ENCODE measurements at regions not wholly inside any gene's neighbourhood (a gene's known extent, or its start where the extent isn't known, plus 50 kb on each side); places are given as distances from the start of the nearest gene placed in this dataset.

GRCh38 chr9:100670719-100671118, 92.8 kb downstream of the CAVIN4 start:
- Histone ChIP-seq H3K9me3 (ENCODE audit: control insufficient read depth, insufficient read depth, low read length) (no peaks in the 10 kb centered on the region), H3K36me3 (ENCODE audit: control insufficient read depth, insufficient read depth, low read length) (no peaks in the 10 kb centered on the region), H3K27ac (ENCODE audit: low read depth, low read length) (peak overlapping the region; percentile 36), H3K4me3 (ENCODE audit: low read depth, low read length) (no peak overlapping the region), H3K9ac (ENCODE audit: low read depth, low read length) (no peak overlapping the region), H3K4me1 (ENCODE audit: control insufficient read depth, insufficient read depth, low read length) (peaks cover 31% of the 10 kb centered on the region), H3K27me3 (ENCODE audit: control insufficient read depth, insufficient read depth, low read length) (no peaks in the 10 kb centered on the region)

- no peak overlapping the region for H3K9ac ChIP-seq (ENCODE audit: low read depth, low read length)
- H3K27ac ChIP-seq (ENCODE audit: low read depth, low read length), result peak overlapping the region; percentile 31
- H3K36me3 ChIP-seq (ENCODE audit: control insufficient read depth, insufficient read depth, low read length), result no peaks in the 10 kb centered on the region
- H3K4me1 ChIP-seq (ENCODE audit: control insufficient read depth, insufficient read depth, low read length), result peaks cover 33% of the 10 kb centered on the region
- no peak overlapping the region for H3K4me3 ChIP-seq (ENCODE audit: low read depth, low read length)
- no peaks in the 10 kb centered on the region for H3K9me3 ChIP-seq (ENCODE audit: control insufficient read depth, insufficient read depth, low read length)
- no peaks in the 10 kb centered on the region for H3K27me3 ChIP-seq (ENCODE audit: control insufficient read depth, insufficient read depth, low read length)
Observed at GRCh38 chr9:100671898-100672297, 94.0 kb downstream of the CAVIN4 start.

- Histone ChIP-seq H3K27ac (ENCODE audit: low read depth, low read length) (no peak overlapping the region), H3K9ac (ENCODE audit: low read depth, low read length) (no peak overlapping the region), H3K9me3 (ENCODE audit: control insufficient read depth, insufficient read depth, low read length) (no peaks in the 10 kb centered on the region), H3K27me3 (ENCODE audit: control insufficient read depth, insufficient read depth, low read length) (no peaks in the 10 kb centered on the region), H3K4me3 (ENCODE audit: low read depth, low read length) (no peak overlapping the region), H3K4me1 (ENCODE audit: control insufficient read depth, insufficient read depth, low read length) (peaks cover 33% of the 10 kb centered on the region), H3K36me3 (ENCODE audit: control insufficient read depth, insufficient read depth, low read length) (no peaks in the 10 kb centered on the region)
Observed at GRCh38 chr9:100673249-100673648, 95.4 kb downstream of the CAVIN4 start.

GRCh38 chr9:100674419-100675122, 96.7 kb downstream of the CAVIN4 start:
- no peak overlapping the region for H3K9ac ChIP-seq (ENCODE audit: low read depth, low read length)
- no peak overlapping the region for H3K27ac ChIP-seq (ENCODE audit: low read depth, low read length)
- H3K9me3 ChIP-seq (ENCODE audit: control insufficient read depth, insufficient read depth, low read length), result no peaks in the 10 kb centered on the region
- H3K4me1 ChIP-seq (ENCODE audit: control insufficient read depth, insufficient read depth, low read length), result peaks cover 33% of the 10 kb centered on the region
- H3K4me3 ChIP-seq (ENCODE audit: low read depth, low read length), result no peak overlapping the region
- H3K27me3 ChIP-seq (ENCODE audit: control insufficient read depth, insufficient read depth, low read length), result no peaks in the 10 kb centered on the region
- no peaks in the 10 kb centered on the region for H3K36me3 ChIP-seq (ENCODE audit: control insufficient read depth, insufficient read depth, low read length)

GRCh38 chr9:100679834-100680233, 102.0 kb downstream of the CAVIN4 start:
- Histone ChIP-seq H3K4me1 (ENCODE audit: control insufficient read depth, insufficient read depth, low read length) (peaks cover 5% of the 10 kb centered on the region; the same call in 1 of the 2 replicates), H3K27ac (ENCODE audit: low read depth, low read length) (no peak overlapping the region), H3K9ac (ENCODE audit: low read depth, low read length) (no peak overlapping the region), H3K9me3 (ENCODE audit: control insufficient read depth, insufficient read depth, low read length) (no peaks in the 10 kb centered on the region), H3K4me3 (ENCODE audit: low read depth, low read length) (no peak overlapping the region), H3K36me3 (ENCODE audit: control insufficient read depth, insufficient read depth, low read length) (no peaks in the 10 kb centered on the region), H3K27me3 (ENCODE audit: control insufficient read depth, insufficient read depth, low read length) (no peaks in the 10 kb centered on the region)

GRCh38 chr9:100686420-100686819, 108.5 kb downstream of the CAVIN4 start:
- Histone ChIP-seq H3K27ac (ENCODE audit: low read depth, low read length) (no peak overlapping the region), H3K9ac (ENCODE audit: low read depth, low read length) (no peak overlapping the region), H3K4me3 (ENCODE audit: low read depth, low read length) (no peak overlapping the region), H3K36me3 (ENCODE audit: control insufficient read depth, insufficient read depth, low read length) (no peaks in the 10 kb centered on the region), H3K4me1 (ENCODE audit: control insufficient read depth, insufficient read depth, low read length) (no peaks in the 10 kb centered on the region), H3K27me3 (ENCODE audit: control insufficient read depth, insufficient read depth, low read length) (no peaks in the 10 kb centered on the region), H3K9me3 (ENCODE audit: control insufficient read depth, insufficient read depth, low read length) (no peaks in the 10 kb centered on the region)

- Histone ChIP-seq H3K9me3 (ENCODE audit: control insufficient read depth, insufficient read depth, low read length) (no peaks in the 10 kb centered on the region), H3K27me3 (ENCODE audit: control insufficient read depth, insufficient read depth, low read length) (no peaks in the 10 kb centered on the region), H3K27ac (ENCODE audit: low read depth, low read length) (no peak overlapping the region), H3K4me1 (ENCODE audit: control insufficient read depth, insufficient read depth, low read length) (no peaks in the 10 kb centered on the region), H3K4me3 (ENCODE audit: low read depth, low read length) (no peak overlapping the region), H3K36me3 (ENCODE audit: control insufficient read depth, insufficient read depth, low read length) (no peaks in the 10 kb centered on the region), H3K9ac (ENCODE audit: low read depth, low read length) (no peak overlapping the region)
Observed at GRCh38 chr9:100689635-100690034, 111.8 kb downstream of the CAVIN4 start.

GRCh38 chr9:100690438-100690837, 112.6 kb downstream of the CAVIN4 start:
- Histone ChIP-seq H3K9me3 (ENCODE audit: control insufficient read depth, insufficient read depth, low read length) (no peaks in the 10 kb centered on the region), H3K27me3 (ENCODE audit: control insufficient read depth, insufficient read depth, low read length) (no peaks in the 10 kb centered on the region), H3K4me1 (ENCODE audit: control insufficient read depth, insufficient read depth, low read length) (no peaks in the 10 kb centered on the region), H3K27ac (ENCODE audit: low read depth, low read length) (no peak overlapping the region), H3K9ac (ENCODE audit: low read depth, low read length) (no peak overlapping the region), H3K36me3 (ENCODE audit: control insufficient read depth, insufficient read depth, low read length) (no peaks in the 10 kb centered on the region), H3K4me3 (ENCODE audit: low read depth, low read length) (no peak overlapping the region)

- Histone ChIP-seq H3K4me1 (ENCODE audit: control insufficient read depth, insufficient read depth, low read length) (peaks cover 5% of the 10 kb centered on the region), H3K4me3 (ENCODE audit: low read depth, low read length) (no peak overlapping the region), H3K9ac (ENCODE audit: low read depth, low read length) (no peak overlapping the region), H3K27me3 (ENCODE audit: control insufficient read depth, insufficient read depth, low read length) (no peaks in the 10 kb centered on the region), H3K27ac (ENCODE audit: low read depth, low read length) (no peak overlapping the region), H3K9me3 (ENCODE audit: control insufficient read depth, insufficient read depth, low read length) (no peaks in the 10 kb centered on the region), H3K36me3 (ENCODE audit: control insufficient read depth, insufficient read depth, low read length) (no peaks in the 10 kb centered on the region)
Observed at GRCh38 chr9:100697339-100697738, 119.5 kb downstream of the CAVIN4 start.

GRCh38 chr9:100698945-100699344, 121.1 kb downstream of the CAVIN4 start:
- Histone ChIP-seq H3K9ac (ENCODE audit: low read depth, low read length) (no peak overlapping the region), H3K27ac (ENCODE audit: low read depth, low read length) (no peak overlapping the region), H3K27me3 (ENCODE audit: control insufficient read depth, insufficient read depth, low read length) (no peaks in the 10 kb centered on the region), H3K9me3 (ENCODE audit: control insufficient read depth, insufficient read depth, low read length) (no peaks in the 10 kb centered on the region), H3K36me3 (ENCODE audit: control insufficient read depth, insufficient read depth, low read length) (no peaks in the 10 kb centered on the region), H3K4me1 (ENCODE audit: control insufficient read depth, insufficient read depth, low read length) (peaks cover 5% of the 10 kb centered on the region), H3K4me3 (ENCODE audit: low read depth, low read length) (no peak overlapping the region)

- Histone ChIP-seq H3K9ac (ENCODE audit: low read depth, low read length) (no peak overlapping the region), H3K4me1 (ENCODE audit: control insufficient read depth, insufficient read depth, low read length) (peaks cover 5% of the 10 kb centered on the region)
Observed at GRCh38 chr9:100699668-100700067, 121.8 kb downstream of the CAVIN4 start.

More at GRCh38 chr9:100699668-100700067, 121.8 kb downstream of the CAVIN4 start:
- no peak overlapping the region for H3K4me3 ChIP-seq (ENCODE audit: low read depth, low read length)
- no peaks in the 10 kb centered on the region for H3K36me3 ChIP-seq (ENCODE audit: control insufficient read depth, insufficient read depth, low read length)
- no peaks in the 10 kb centered on the region for H3K9me3 ChIP-seq (ENCODE audit: control insufficient read depth, insufficient read depth, low read length)
- no peaks in the 10 kb centered on the region for H3K27me3 ChIP-seq (ENCODE audit: control insufficient read depth, insufficient read depth, low read length)
- H3K27ac ChIP-seq (ENCODE audit: low read depth, low read length), result no peak overlapping the region

All from HUES48 (cell line).